ENCODE measurements at regions not wholly inside any gene's neighbourhood (a gene's known extent, or its start where the extent isn't known, plus 50 kb on each side); places are given as distances from the start of the nearest gene placed in this dataset.

DNA sequence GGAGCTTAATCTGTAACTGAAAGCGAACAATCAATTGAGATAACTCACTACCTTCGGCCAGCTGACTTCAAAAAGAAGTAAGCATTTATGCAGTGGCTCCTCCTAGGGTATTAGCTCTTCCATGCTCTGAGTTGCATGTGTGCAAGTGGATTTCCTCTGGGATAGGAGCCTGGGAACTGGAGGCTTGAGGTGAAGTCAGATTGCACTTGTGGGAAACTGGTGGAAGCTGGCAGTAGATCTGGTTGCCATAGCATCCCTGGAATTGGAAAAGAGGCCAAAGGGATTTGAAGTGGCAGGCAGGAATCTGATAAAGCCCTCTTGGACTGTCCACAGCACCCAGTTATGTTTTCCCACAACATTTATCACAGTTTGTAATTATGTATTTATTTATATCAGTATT is 50.6 kb upstream of the FMNL2 start:
- TF ChIP-seq POLR2A (IDR thresholded peaks at IDR 0.05; ENCODE audit: low read depth, low read length) (no peak), TAF1 (IDR thresholded peaks at IDR 0.05; ENCODE audit: low read depth, low read length) (no peak), POLR2AphosphoS5 (IDR thresholded peaks at IDR 0.05; ENCODE audit: low read depth, low read length) (no peak)
